SU-DHL-6 (cell line): ENCODE measurements at regions not wholly inside any gene's neighbourhood (a gene's known extent, or its start where the extent isn't known, plus 50 kb on each side); places are given as distances from the start of the nearest gene placed in this dataset.

Experiments
- CTCF ChIP-seq: fragments of 200-600 bp; sonication (generic); IDR thresholded peaks from one replicate; pipeline ENCODE4 v1.5.1; 2017; ENCODE audit warnings: antibody characterized with exemption, mild to moderate bottlenecking, low read length, moderate library complexity; ENCODE audit not compliant: insufficient read depth, poor library complexity, severe bottlenecking
- EZH2phosphoT487 ChIP-seq: fragments of 200-600 bp; sonication (generic), shearing (Covaris generic); conservative IDR thresholded peaks from 2 replicates; pipeline ENCODE4 v1.6.1; 2018; ENCODE audit warnings: mild to moderate bottlenecking, antibody characterized with exemption, low read length, moderate library complexity, mixed read lengths

- no peak for TF ChIP-seq CTCF
- no peak for TF ChIP-seq EZH2phosphoT487
Observed at GRCh38 chr10:28993861-28994260, 295.0 kb upstream of the LYZL1 start.
